RWPE2 (cell line): ENCODE measurements at regions not wholly inside any gene's neighbourhood (a gene's known extent, or its start where the extent isn't known, plus 50 kb on each side); places are given as distances from the start of the nearest gene placed in this dataset.

Experiments used
- ATAC-seq: fragments of 200-7000 bp; cut with Tn5 transposase; 3 replicates; pipeline ENCODE4 v1.9.1; 2021; ENCODE audit warnings: low read depth
- DNase-seq: peaks from one replicate; pipeline ENCODE4 v3.0.0-alpha.2; 2020; ENCODE audit warnings: low spot score
- H3K27ac ChIP-seq: fragments of 450-650 bp; 2 replicates; pipeline ENCODE4 v1.5.1; 2017; ENCODE audit warnings: mild to moderate bottlenecking; ENCODE audit not compliant: poor library complexity, severe bottlenecking
- H3K27me3 ChIP-seq: fragments of 250-450 bp; sonication (Bioruptor Pico); 2 replicates; pipeline ENCODE4 v1.5.1; 2021; ENCODE audit warnings: mild to moderate bottlenecking, moderate library complexity; ENCODE audit not compliant: insufficient read depth, poor library complexity, severe bottlenecking
- H3K36me3 ChIP-seq: fragments of 250-450 bp; sonication (Bioruptor Pico); 2 replicates; pipeline ENCODE4 v1.5.1; 2020; ENCODE audit warnings: low read depth, mild to moderate bottlenecking, moderate library complexity
- H3K4me1 ChIP-seq: fragments of 250-450 bp; sonication (Bioruptor Pico); 2 replicates; pipeline ENCODE4 v1.5.1; 2021; ENCODE audit warnings: mild to moderate bottlenecking, moderate library complexity; ENCODE audit not compliant: insufficient read depth, poor library complexity, severe bottlenecking
- H3K4me3 ChIP-seq: fragments of 250-450 bp; sonication (Bioruptor Pico); 2 replicates; pipeline ENCODE4 v1.5.1; 2021; ENCODE audit warnings: mild to moderate bottlenecking, moderate library complexity; ENCODE audit not compliant: severe bottlenecking
- H3K9me3 ChIP-seq: fragments of 250-450 bp; sonication (Bioruptor Pico); 2 replicates; pipeline ENCODE4 v1.5.1; 2021; ENCODE audit warnings: mild to moderate bottlenecking, moderate library complexity; ENCODE audit not compliant: severe bottlenecking
- TF ChIP-seq, protein P1 (sequence below): fragments of 450-650 bp; IDR thresholded peaks from one replicate; pipeline ENCODE4 v1.5.1; 2017; ENCODE audit warnings: mild to moderate bottlenecking, moderate library complexity; ENCODE audit not compliant: poor library complexity, severe bottlenecking

DNA sequence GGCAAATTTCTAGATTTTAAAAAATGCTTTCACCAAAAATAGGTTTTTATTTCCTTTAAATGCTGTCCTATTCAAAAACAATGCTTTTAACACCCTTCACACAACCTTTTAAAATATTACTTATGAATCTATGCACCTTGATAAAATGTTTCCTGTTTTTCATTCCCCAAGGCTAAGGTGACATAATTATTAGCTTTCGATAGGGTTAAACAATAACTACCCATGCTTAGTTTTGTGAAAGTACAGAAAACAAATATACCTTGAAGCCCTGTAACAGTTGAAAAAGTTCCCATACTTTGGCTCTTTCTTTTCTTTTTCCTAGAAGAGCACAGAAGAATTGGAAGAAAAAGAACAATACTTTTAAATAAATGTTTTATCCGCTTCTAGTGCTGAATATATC, 54.9 kb upstream of the ITPRID2 start:
- DNase-seq (no peak), ATAC-seq (no peak)
- Histone ChIP-seq H3K4me1 (no peaks in the 10 kb centered on the region), H3K27ac (no peak overlapping the region), H3K9me3 (no peaks in the 10 kb centered on the region), H3K27me3 (no peaks in the 10 kb centered on the region), H3K4me3 (no peak overlapping the region), H3K36me3 (no peaks in the 10 kb centered on the region)
- TF ChIP-seq, protein P1, sequence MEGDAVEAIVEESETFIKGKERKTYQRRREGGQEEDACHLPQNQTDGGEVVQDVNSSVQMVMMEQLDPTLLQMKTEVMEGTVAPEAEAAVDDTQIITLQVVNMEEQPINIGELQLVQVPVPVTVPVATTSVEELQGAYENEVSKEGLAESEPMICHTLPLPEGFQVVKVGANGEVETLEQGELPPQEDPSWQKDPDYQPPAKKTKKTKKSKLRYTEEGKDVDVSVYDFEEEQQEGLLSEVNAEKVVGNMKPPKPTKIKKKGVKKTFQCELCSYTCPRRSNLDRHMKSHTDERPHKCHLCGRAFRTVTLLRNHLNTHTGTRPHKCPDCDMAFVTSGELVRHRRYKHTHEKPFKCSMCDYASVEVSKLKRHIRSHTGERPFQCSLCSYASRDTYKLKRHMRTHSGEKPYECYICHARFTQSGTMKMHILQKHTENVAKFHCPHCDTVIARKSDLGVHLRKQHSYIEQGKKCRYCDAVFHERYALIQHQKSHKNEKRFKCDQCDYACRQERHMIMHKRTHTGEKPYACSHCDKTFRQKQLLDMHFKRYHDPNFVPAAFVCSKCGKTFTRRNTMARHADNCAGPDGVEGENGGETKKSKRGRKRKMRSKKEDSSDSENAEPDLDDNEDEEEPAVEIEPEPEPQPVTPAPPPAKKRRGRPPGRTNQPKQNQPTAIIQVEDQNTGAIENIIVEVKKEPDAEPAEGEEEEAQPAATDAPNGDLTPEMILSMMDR, result no peak

DNA sequence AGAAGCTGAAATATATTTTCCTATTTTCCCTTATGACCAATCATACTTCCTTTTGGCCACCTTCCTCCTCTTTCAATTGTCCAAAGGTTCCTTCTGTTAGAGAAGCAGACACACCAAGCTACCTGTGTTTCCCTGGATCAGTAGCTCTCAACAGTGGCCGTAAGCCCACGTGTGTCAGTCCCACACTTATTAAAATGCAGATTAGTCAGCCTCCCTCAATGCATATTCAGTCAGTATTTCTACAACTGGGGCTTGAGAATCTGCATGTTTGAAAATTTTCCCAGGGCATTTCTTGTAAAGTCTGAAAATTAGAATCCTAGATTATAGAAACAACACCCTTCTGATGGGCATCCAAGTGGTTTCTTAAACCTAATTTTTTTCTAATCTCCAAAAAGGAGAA, 54.0 kb upstream of the ITPRID2 start:
- no peak for DNase-seq
- ATAC-seq, result no peak
- Histone ChIP-seq H3K4me3 (no peak overlapping the region), H3K27ac (no peak overlapping the region), H3K4me1 (no peaks in the 10 kb centered on the region), H3K27me3 (no peaks in the 10 kb centered on the region), H3K9me3 (no peaks in the 10 kb centered on the region), H3K36me3 (no peaks in the 10 kb centered on the region)
- TF ChIP-seq, protein P1, result no peak

DNA sequence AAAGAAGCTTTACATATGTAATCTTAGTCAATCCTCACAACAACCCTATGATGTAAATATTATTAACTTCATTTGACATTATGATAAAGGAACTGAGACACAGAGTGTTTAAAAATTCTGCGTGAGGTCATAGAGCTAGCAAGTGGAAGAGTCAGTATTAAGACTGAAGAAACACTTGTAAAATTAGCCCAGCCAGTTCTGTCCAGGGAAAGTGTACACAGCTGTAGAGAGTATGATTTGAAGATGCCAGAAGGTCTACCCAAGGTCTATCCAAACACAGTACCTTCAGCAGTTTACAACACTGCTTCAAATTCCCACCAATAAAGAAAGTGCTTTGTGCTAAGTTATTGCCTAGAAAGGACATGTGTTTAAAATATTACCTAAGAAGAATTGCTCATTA, 51.7 kb upstream of the ITPRID2 start:
- TF ChIP-seq, protein P1, result no peak
- Histone ChIP-seq H3K27ac (no peak overlapping the region), H3K4me1 (no peaks in the 10 kb centered on the region), H3K27me3 (no peaks in the 10 kb centered on the region), H3K4me3 (no peak overlapping the region), H3K9me3 (no peaks in the 10 kb centered on the region), H3K36me3 (no peaks in the 10 kb centered on the region)
- ATAC-seq, result no peak
- DNase-seq, result no peak

DNA sequence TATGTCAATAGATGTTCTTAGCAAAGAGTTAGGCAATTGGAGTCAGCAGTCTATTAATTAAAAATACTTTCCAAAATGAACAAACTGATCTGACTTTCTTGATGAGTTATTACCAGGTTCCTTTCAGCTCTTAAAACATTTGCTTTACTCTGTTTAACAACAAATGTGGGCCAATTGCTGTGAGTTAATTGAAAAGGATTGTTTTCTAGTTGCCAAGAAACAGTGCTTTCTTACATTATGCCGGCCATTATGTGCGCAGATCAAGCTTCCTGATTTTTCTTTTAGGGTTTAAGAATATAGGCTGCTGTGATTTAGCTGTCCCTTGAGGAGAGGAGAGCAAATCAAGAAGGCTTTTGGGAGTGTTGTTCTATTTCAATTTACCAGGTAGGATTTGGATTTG, 50.5 kb upstream of the ITPRID2 start:
- no peaks in the 10 kb centered on the region for H3K36me3 ChIP-seq
- H3K9me3 ChIP-seq, result no peaks in the 10 kb centered on the region
- H3K27me3 ChIP-seq, result no peaks in the 10 kb centered on the region
- TF ChIP-seq, protein P1, result no peak
- H3K27ac ChIP-seq, result no peak overlapping the region
- DNase-seq (no peak), ATAC-seq (no peak)
- H3K4me3 ChIP-seq, result no peak overlapping the region
- H3K4me1 ChIP-seq, result no peaks in the 10 kb centered on the region
